ENCODE measurements at regions not wholly inside any gene's neighbourhood (a gene's known extent, or its start where the extent isn't known, plus 50 kb on each side); places are given as distances from the start of the nearest gene placed in this dataset.

DNA sequence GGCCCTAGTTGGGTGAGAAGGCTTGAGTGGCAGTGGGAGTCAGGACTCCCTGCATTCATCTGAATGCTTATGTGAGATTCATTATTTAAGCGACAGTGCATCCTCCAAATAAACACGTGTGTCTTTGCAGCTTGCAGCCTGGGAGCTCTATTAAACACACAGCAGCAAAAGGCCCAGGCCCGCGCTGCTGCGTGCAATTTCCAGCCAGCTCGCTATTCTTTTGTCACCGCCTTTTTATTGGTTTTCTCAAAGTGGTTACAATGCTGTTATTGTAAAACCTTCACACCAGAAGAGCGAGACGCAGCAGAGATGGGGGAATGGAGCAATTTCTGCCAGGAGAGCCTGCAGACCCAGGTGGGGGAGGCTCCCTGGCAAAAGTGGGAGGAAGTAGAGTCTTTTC is 252.5 kb downstream of the BCOR start:
- no peak for DNase-seq (ENCODE audit: low read depth, low spot score)

DNA sequence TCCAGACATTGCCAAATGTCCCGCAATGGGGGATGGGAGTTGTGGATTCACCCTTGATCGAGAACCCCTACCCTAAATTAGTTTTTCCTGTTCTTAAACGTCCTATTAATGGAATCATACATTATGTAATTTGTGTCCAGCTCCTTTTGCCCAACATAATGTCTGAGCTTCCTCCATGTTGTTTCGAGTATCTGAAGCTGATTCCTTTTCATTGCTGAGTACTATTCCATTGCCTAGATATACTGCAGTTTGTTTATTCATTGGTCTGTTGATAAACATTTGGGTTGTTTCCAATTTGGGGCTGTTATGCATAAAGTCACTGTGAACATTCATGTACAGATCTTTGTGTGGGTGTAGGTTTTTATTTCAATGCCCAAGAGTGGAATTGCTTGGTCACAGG is 251.3 kb downstream of the BCOR start:
- DNase-seq (ENCODE audit: low read depth, low spot score): no peak

DNA sequence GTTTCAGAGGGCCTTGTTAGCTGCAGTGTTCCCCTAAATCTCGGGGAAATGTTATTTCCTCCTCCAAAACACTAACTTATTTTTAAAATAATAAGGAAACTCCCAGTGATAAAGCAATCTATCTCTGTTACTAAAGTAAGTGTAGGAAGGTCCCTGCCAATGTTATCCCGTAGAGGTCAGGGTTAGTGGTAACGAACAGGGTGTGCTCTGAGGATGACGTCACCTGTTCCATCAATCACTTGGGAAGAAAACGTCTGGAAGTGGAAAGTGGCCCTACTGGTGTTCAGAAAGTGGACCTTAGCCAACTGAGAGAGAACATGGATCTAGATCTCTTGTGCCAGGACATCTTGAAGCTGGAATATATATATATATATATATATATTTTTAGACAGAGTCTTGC is 249.5 kb downstream of the BCOR start:
- DNase-seq (ENCODE audit: low read depth, low spot score): no peak

DNA sequence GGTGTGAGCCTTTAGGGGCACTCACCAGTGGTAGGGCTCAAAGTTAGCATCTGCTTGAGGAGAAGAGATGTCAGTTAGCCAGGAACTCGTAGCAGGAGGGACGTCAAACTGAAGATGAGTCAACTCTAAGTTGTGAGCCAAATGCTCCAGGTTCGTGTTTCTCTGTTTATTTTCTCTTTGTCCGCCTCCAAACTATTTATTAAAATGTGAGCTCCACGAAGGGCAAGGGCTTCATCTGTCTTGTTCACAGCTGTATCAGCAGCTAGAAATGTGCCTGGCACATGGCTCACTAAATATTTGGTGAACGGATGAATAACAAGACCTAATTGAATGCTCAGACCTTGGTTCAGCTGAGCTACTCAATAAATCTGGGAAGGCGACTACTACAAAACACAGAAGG is 248.9 kb downstream of the BCOR start:
- no peak for DNase-seq (ENCODE audit: low read depth, low spot score)

DNA sequence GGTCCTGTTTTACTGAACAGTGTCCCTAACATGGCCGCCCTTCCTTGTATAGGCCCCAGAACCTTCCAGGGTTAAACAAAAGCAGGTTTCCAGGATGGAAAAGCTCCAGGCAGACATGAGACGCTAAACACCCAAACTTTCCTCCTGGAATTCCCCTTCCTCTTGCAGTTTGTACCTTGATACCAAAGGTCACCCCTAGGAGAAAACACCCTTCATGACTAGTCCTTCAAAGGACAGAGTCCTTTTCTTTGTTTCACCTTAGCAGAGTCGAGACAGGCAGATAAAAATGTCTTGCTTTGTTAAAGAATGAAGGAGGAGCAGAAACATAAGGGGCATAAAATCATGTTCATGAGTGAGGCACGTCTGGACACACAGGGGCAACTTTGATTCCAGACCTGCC is 247.5 kb downstream of the BCOR start:
- no peak for DNase-seq (ENCODE audit: low read depth, low spot score)

DNA sequence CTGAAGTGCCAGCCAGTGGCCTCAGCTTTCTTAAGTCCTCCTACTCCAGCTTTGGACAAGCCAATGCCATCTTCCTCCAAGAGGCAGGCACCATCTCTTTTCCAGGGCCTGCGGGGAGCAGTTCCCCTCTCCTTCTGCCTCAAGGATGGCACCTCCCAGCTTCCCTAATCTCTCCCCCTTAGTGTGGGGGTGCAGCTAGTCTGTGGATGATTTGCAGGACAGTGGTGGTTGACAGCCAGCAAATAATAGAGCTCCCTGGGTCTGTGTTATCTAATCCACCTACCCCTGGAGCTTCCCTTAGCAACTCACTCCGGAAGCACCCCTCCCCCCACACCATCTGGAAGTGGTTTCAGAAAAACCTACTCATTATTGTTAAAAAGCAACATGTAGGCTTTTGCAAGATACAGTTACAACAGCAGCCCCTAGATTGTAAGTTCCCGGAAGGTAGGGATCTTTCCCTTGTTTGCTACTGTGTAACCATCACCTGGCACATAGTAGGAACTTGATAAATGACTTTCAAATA is 247.1 kb downstream of the BCOR start:
- DNase-seq (ENCODE audit: low read depth, low spot score): no peak

DNA sequence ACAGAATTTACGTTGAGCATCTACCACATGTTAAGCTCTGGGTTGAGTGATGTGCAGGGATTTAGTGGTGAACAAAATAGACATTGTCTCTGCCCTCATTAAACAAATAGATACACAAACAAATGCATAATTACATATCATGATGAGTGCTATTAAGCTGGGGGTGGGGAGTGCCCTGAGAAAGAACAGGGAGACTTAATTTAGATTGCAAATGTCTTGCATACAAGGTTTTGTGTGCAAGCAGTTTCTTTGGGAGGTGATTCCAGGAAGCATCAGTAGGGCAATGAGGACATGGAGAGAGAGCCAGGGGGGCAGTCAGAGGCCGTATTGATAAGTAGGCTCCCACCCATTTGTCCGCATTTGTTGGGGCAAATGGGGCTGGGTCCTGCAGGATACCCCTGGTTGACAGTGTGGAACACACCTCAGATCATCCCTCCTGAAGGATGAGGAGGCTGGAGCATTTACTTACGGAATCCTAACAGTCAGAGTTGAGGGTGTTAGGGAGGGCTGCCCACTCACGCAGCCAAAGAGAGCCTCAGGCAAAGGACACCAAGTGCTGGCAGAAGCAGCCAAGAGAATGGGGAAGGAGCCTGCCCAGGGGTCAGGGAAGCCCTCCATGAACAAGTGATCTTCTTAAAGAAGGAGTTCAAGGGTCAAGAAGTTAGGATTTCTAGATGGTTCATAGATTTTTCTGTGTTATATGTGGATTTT is 245.9 kb downstream of the BCOR start:
- DNase-seq (ENCODE audit: low read depth, low spot score): no peak

DNA sequence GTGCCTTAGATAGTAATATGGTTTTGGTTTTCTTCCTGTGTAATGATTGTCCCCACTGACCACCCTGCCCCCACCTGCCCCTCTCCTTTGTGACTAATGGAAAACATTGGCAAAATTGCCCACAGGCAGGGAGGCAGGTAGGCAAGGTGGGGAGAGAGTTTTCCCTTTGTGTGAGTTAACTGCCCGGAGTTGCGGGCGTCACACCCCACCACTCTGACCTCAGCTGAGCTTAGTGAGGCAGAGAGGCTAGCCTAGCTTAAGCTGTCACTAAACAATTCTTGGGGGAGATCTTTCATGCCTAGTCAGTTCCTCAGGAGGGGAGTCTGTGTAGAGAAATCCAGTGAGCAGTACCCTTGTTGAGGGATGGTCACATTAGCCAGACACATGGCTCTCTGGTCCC is 245.3 kb downstream of the BCOR start:
- DNase-seq (ENCODE audit: low read depth, low spot score): no peak

DNA sequence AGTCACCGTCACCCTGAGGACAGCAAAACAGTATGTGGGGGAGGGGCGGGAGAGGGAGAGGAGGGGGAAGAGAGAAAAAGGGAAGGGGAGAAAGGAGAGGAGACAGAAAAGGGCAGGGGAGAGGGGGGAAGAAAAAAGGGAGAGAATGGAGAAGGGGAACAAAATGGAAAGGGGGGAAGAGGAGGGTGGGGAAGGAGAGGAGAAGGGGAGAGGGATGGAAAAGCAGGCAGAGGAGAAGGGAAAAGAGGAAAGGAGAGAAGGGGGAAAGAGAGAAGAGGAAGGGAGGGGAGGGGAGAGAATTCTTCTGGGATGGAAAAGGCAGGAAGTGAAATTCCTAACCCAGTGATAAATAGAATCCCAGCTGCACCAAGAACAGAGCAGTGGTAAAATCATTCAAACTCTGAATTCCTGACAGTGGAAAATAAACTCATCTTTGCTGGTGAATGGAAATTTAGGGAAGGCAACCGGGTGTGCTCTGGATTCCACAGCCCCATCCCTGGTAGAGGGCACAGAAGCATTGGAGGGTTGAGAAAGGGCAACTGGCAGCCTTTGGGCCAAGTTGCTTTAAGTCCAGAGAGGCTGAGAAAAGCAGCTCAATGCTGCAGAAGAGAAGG is 244.2 kb downstream of the BCOR start:
- DNase-seq (ENCODE audit: low read depth, low spot score): no peak

DNA sequence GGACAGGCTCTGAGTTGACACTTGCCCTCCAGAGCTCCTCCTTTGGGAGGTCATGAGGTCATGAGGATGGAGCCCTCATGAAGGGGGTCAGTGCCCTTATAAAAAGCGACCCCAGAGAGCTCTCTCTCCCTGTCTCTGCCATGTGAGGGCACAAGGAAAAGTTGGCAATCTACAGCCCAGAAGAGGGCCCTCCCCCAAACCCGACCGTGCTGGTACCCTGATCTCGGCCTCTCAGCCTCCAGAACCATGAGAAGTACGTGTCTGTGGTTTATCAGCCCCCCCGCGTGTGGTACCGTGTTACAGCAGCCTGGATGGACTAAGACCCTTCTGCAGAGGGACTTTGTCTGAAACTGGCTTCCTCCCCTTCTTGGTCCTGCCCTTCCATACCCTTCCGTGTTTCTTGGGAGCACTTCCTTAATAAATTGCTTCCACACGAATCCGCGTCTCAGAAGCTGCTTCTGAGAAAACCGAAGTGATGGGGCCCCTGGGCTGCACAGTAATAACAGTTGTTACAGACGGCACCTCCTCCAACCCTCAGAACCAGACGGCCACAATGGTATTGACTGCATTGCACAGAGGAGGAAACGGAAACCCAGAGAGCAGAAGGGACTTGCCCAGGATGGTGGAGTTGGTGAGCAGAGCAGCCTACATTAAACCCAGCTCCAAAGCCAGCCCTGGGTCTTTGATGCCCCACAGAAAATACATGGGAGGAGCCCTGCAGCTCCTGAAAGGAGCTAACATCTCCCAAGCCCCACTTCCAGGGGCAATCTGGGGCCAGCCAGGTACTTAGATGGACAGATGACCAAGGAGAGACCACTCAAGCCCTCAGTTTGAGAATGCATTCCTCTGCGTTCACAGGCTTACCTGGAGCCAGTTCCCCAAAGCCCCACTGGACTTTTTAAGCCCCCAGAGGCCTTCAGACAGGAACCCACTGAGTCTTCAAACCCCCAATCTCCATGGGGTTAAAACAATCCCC is 242.7 kb downstream of the BCOR start:
- no peak for DNase-seq (ENCODE audit: low read depth, low spot score)

DNA sequence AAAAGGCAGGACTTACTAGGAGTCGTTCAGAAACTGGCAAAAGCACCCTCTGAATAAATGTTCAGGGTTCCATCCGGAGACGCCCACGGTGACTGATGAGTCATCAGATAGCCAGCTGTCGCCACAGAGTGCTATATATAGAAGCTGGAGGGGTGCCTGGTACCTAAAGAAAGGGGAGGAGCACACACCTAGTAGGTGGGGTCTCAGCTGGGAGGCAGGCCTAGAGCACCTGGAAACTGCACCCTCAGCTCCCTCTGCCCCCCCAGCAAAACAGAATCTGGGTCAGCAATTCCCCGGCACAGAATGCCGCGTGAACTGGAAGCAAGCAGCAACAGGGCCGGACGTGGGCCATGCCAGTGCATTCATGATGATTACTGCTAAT is 242.0 kb downstream of the BCOR start:
- peak; percentile 54 for DNase-seq (ENCODE audit: low read depth, low spot score)

DNA sequence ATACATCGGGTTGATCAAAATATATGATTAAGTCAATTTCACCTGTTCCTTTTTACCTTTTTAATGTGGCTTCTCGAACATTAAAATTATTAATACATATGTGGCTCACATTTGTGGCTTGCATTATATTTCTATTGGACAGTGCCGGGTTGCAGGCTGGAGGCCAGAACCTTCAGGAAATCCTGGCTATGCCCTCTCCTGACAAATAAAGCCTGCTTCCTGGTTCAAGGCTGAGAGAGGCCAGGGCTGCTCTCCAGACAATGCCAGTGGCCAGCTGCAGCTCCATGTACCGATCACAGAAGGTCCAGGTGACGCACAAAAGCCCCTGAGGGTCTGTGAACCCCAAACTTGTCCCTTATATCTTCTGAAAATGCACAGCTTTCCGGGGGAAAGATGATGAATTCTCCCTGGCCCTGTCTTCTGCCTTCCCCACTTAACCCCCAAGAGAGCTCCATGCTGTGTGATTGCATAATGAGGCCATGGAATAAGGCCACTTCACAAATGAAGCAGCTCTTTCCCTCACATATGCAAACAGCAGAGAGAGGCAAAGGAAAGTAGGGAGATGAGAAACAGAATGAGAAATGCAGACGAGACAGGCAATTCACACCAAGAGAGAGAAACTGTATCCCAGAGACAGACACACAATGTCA is 241.2 kb downstream of the BCOR start:
- no peak for DNase-seq (ENCODE audit: low read depth, low spot score)

DNA sequence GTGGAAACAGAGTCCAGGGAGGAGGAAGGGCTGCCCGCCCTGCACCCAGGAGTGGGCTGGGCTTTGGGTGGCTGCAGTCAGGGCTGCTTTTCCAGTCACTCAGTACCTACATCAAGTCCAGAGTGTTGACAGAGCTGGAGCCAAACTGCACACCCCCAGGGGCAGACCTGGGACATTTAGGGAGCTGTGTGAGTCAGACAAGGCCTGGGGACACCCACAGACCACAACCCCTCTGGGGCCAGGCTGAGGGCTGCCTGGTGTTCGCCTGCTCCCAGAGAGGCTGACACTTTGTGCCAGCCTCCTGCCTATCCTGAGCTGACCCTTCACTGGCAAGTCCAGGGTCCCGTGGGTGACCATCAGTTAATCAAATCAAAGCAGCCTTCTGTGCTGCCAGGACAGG is 240.0 kb downstream of the BCOR start:
- no peak for DNase-seq (ENCODE audit: low read depth, low spot score)

DNA sequence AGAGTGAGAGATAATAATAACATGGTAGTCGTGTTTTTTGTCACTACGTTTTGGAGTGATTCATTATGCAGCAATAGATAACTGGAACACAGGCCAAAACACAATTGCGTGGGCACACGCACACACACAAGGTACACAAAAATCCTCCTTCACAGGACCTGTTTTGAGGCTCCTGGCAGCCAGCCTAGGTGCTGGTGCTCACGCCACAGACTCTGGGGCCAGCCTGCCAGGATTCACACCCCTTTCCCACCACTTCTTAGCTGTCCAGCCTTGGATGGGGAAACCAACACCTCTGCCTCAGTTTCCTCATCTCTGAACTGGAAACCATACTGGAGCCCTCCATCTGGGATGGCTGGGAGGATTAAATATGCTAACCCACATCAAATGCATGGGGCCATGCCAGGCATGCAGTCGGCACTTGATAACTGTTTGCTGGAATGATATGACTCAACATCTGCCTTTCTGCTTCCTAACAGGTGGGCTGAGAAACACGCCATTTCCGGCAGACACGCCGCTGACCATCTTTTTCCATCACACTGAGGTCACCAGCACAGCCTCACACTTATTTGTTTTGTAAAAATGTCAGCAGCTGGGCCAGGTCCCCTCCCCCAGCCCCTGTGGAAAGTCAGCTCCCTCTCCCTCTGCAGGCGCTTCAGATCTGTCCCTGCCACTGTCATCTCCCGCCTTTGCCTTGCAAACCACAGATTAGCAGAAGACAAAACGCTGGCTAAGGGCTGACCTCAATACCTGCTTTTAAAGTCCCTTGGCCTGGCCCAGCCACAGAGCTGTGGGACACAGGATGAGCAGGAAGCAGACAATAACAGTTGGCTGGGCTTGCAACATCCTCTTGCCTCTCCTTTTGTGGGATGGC is 237.5 kb downstream of the BCOR start:
- peak; percentile 88 for DNase-seq (ENCODE audit: low read depth, low spot score)

DNA sequence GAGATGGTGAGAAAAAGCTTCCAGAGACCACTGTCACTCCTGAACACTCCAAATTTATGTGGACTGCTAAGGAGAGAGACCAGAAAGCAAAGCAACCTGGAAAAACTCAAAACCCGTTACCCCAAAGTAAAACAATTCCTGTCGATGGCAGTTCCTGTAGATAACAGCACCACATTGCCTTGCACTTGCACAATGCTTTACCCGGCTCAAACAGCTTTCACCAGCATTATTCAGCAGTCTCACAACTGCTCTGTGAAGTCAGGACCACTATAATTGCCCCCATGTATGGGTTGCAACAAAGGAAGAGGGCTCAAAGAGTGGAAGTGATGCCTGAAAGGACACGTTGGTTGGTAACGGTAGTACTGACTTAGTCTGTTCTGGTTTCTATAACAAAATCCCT is 234.8 kb downstream of the BCOR start:
- no peak for DNase-seq (ENCODE audit: low read depth, low spot score)

DNA sequence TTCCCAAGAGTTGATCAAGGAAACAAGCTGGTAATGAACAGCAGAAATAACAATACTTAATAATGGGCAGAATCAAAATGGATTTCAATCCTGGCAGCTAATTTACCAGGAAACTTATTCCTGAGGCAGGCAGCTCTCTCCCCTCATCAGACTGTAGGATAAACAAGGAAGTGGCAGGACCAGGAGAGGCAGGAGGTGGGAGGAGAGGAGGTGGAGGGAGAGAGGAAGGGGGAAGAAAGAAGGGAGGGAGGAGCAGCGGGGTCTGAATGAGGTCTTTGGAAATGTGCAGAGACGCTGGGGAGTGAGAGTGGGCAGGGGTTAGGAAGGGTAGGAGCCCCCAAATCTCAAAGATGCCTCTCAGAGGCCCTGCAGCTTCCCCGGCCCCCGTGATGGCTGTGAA is 231.5 kb downstream of the BCOR start:
- DNase-seq (ENCODE audit: low read depth, low spot score): no peak

DNA sequence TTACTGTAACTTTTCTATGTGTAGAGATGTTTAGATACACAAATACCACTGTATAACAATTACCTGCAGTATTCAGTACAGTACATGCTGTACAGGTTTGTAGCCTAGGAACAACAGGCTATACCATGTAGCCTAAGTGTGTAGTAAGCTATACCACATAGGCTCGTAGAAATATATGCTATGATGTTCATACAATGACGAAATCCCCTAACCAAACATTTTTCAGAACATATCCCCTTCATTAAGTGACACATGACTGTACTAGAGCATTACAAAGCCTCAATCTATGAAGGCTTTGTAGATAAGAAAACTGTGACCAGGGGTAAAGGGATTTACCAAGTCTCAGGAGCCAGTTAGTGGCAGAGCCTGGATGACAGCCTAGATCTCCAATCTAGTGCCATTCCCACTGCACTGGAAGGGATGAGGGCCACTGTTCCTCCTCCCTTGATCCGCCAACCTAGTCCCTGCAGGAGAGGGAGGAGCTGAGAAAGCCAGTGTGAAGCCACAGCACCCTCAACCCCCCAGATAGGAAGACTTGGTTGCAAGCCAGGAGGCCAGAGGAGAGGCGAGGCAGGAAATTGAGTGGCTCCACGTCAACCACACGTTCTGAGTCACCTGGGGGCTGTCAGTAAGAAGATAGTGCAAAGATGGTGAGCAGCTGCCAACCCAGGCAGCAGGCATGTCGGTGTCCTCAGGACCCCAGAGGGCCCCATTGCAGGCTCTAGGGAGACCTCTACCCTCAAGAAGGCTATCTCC is 227.7 kb downstream of the BCOR start:
- DNase-seq (ENCODE audit: low read depth, low spot score): no peak

DNA sequence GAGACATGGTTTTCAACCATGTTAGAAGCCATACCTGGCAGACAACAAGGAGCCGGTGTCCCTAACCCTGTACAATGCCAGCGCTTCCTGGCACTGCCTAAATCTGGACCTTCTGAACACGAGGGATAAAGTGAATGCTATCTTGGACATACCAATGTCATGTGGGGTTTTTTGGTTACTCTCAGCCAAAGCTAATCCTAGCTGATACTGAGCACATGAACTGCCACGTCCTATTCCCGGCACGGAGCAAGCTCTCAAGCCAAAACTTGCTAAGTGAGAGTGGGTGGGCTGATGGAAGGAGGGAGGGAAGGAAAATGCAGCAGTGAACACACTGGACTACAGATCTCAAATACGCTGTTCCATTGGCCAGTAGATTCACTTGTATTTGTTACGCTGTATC is 226.1 kb downstream of the BCOR start:
- no peak for DNase-seq (ENCODE audit: low read depth, low spot score)

DNA sequence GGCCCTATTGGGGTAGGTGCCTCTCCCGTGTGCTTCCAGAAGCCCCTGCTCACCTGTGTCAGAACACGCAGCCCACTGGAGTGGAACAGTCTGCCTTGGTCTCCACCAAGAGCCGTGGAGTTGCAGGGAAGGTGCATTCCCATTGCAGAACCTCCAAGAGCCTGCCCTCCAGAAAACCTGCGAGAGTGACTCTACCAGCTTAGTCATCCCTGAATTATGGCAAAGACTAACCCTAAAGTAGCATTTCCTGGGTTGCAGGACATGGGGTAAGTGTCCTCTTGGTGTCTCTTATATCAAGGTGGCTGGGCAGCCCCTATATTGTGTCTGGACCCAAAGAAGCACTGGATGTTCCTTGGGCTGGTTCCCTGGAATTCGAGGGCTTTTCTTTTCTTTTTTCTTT is 224.6 kb downstream of the BCOR start:
- no peak for DNase-seq (ENCODE audit: low read depth, low spot score)

DNA sequence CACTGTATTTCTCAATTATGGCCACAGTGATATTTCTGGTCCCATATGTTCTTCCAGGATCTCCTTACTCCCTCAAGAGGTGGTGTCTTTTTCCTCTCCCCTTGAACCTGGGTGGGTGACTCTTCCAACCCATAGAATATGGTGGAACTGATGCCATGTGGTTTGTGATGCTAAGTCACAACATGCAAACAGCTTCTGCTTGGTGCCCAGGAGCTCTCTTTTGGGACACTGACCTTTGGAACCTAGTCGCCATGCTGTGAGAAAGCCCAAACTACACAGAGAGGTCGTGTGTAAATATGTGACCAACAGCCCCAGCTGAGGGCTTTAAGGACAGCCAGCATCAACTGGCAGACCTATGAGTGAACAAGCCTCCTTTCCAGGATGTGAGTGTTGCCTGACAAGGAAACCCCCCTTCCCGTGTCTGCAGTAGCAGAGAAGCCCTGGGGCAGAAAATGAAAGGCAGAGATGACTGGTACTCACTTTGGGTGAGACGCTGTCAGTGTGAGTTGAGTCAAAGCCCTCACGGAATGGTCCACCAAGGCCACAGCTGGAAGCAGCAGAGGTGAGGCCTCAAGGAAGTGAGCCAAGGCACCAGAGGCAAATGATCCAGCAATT is 223.4 kb downstream of the BCOR start:
- no peak for DNase-seq (ENCODE audit: low read depth, low spot score)

All from ELF-1 (cell line).